ENCODE measurements at regions not wholly inside any gene's neighbourhood (a gene's known extent, or its start where the extent isn't known, plus 50 kb on each side); places are given as distances from the start of the nearest gene placed in this dataset.

GRCh38 chr2:207432453-207432852, 97.3 kb upstream of the CREB1 start:
- DNase-seq (ENCODE audit: low spot score) (no peak), ATAC-seq (ENCODE audit: insufficient number of reproducible peaks, low FRiP score, low read depth) (no peak)
- peaks cover 4 to 6% of the 10 kb centered on the region in 2 donors for H3K4me1 ChIP-seq (ENCODE audit: control insufficient read depth in 1 of 2, low read depth in 2 of 2)
- no peak overlapping the region for H3K27ac ChIP-seq
- H3K4me3 ChIP-seq = no peak overlapping the region
- no peaks in the 10 kb centered on the region for H3K27me3 ChIP-seq (replicated peaks; ENCODE audit: insufficient read depth)
- no peak for TF ChIP-seq CTCF (IDR thresholded peaks at IDR 0.05)
- H3K9me3 ChIP-seq = no peaks in the 10 kb centered on the region
- no peaks in the 10 kb centered on the region for H3K36me3 ChIP-seq

- no peaks in the 10 kb centered on the region for H3K9me3 ChIP-seq
- H3K27ac ChIP-seq = no peak overlapping the region
- peaks cover 4 to 6% of the 10 kb centered on the region in 2 donors for H3K4me1 ChIP-seq (ENCODE audit: control insufficient read depth in 1 of 2, low read depth in 2 of 2)
- ATAC-seq (ENCODE audit: insufficient number of reproducible peaks, low FRiP score, low read depth) (no peak), DNase-seq (ENCODE audit: low spot score) (no peak)
- no peaks in the 10 kb centered on the region for H3K27me3 ChIP-seq (replicated peaks; ENCODE audit: insufficient read depth)
- no peak for TF ChIP-seq CTCF (IDR thresholded peaks at IDR 0.05)
- H3K36me3 ChIP-seq = no peaks in the 10 kb centered on the region
- no peak overlapping the region for H3K4me3 ChIP-seq
Measured at GRCh38 chr2:207434306-207434705, 95.5 kb upstream of the CREB1 start.

GRCh38 chr2:207434899-207435465, 94.8 kb upstream of the CREB1 start:
- H3K27ac ChIP-seq = no peak overlapping the region
- H3K4me1 ChIP-seq (ENCODE audit: control insufficient read depth in 1 of 2, low read depth in 2 of 2) = peaks cover 4 to 6% of the 10 kb centered on the region in 2 donors
- no peak for DNase-seq (ENCODE audit: low spot score)
- ATAC-seq (ENCODE audit: insufficient number of reproducible peaks, low FRiP score, low read depth) = no peak
- no peaks in the 10 kb centered on the region for H3K9me3 ChIP-seq
- H3K36me3 ChIP-seq = no peaks in the 10 kb centered on the region
- H3K27me3 ChIP-seq (replicated peaks; ENCODE audit: insufficient read depth) = no peaks in the 10 kb centered on the region
- H3K4me3 ChIP-seq = no peak overlapping the region
- no peak for TF ChIP-seq CTCF (IDR thresholded peaks at IDR 0.05)

- no peak for DNase-seq (ENCODE audit: low spot score)
- Histone ChIP-seq H3K9me3 (no peaks in the 10 kb centered on the region), H3K27ac (no peak overlapping the region), H3K27me3 (replicated peaks; ENCODE audit: insufficient read depth) (no peaks in the 10 kb centered on the region), H3K36me3 (no peaks in the 10 kb centered on the region), H3K4me1 (ENCODE audit: control insufficient read depth in 1 of 2, low read depth in 2 of 2) (peaks cover 4 to 6% of the 10 kb centered on the region in 2 donors), H3K4me3 (no peak overlapping the region)
- no peak for TF ChIP-seq CTCF (IDR thresholded peaks at IDR 0.05)
- ATAC-seq (ENCODE audit: insufficient number of reproducible peaks, low FRiP score, low read depth) = no peak
Measured at GRCh38 chr2:207437136-207437523, 92.6 kb upstream of the CREB1 start.

GRCh38 chr2:207437524-207438143, 92.1 kb upstream of the CREB1 start:
- peaks cover 4 to 6% of the 10 kb centered on the region in 2 donors for H3K4me1 ChIP-seq (ENCODE audit: control insufficient read depth in 1 of 2, low read depth in 2 of 2)
- no peaks in the 10 kb centered on the region for H3K36me3 ChIP-seq
- no peak overlapping the region for H3K4me3 ChIP-seq
- ATAC-seq (ENCODE audit: insufficient number of reproducible peaks, low FRiP score, low read depth) (no peak), DNase-seq (ENCODE audit: low spot score) (no peak)
- TF ChIP-seq CTCF (IDR thresholded peaks at IDR 0.05) = no peak
- H3K9me3 ChIP-seq = no peaks in the 10 kb centered on the region
- H3K27me3 ChIP-seq (replicated peaks; ENCODE audit: insufficient read depth) = no peaks in the 10 kb centered on the region
- H3K27ac ChIP-seq = no peak overlapping the region

Data from thoracic aorta (tissue), 2 donors.